HL-60 (cell line): ENCODE measurements at regions not wholly inside any gene's neighbourhood (a gene's known extent, or its start where the extent isn't known, plus 50 kb on each side); places are given as distances from the start of the nearest gene placed in this dataset.

ENCODE experiments used
- DNase-seq, 2 experiments: peaks; one replicate each; pipeline ENCODE4 v3.0.0-alpha.2; 2010 to 2020; ENCODE audit warnings: low read depth in 1 of 2, low spot score in 1 of 2
- H3K27ac ChIP-seq: fragments of 250-450 bp; sonication (Bioruptor Pico); replicated peaks from 2 replicates; pipeline ENCODE4 v1.5.1; 2020; ENCODE audit warnings: mild to moderate bottlenecking, moderate library complexity
- H3K27me3 ChIP-seq: fragments of 250-450 bp; sonication (Bioruptor Pico); 2 replicates; pipeline ENCODE4 v1.5.1; 2021; ENCODE audit warnings: mild to moderate bottlenecking, moderate library complexity; ENCODE audit not compliant: insufficient read depth, poor library complexity, severe bottlenecking
- H3K4me3 ChIP-seq: replicated peaks from 2 replicates; pipeline ENCODE4 v1.5.1; 2011; ENCODE audit warnings: mild to moderate bottlenecking, control low read depth, low read length; ENCODE audit not compliant: insufficient read depth
- CTCF ChIP-seq: IDR thresholded peaks from one replicate; pipeline ENCODE4 v1.5.1; 2011; ENCODE audit warnings: low read length, control low read depth, inconsistent platforms; ENCODE audit not compliant: insufficient read depth
- GABPA ChIP-seq: IDR thresholded peaks from 2 replicates; pipeline ENCODE4 v1.6.1; 2012; ENCODE audit warnings: low read depth
- POLR2AphosphoS5 ChIP-seq: IDR thresholded peaks from 2 replicates; pipeline ENCODE4 v1.6.1; 2012; ENCODE audit warnings: low read depth
- REST ChIP-seq: IDR thresholded peaks from 2 replicates; pipeline ENCODE4 v1.6.1; 2012; ENCODE audit warnings: low read depth; ENCODE audit not compliant: insufficient replicate concordance
- SPI1 ChIP-seq: IDR thresholded peaks from 2 replicates; pipeline ENCODE4 v1.6.1; 2012; ENCODE audit warnings: low read depth, mild to moderate bottlenecking, borderline replicate concordance

- TF ChIP-seq SPI1 (no peak), REST (no peak)
- no peak overlapping the region for H3K27ac ChIP-seq
- no peak for DNase-seq
- no peaks in the 10 kb centered on the region for H3K27me3 ChIP-seq
- H3K4me3 ChIP-seq: no peak overlapping the region
These were observed 93.7 kb upstream of the DHRSX start for GRCh38 chrX:2594491-2594890.

GRCh38 chrX:2592279-2592678, 91.5 kb upstream of the DHRSX start:
- H3K27ac ChIP-seq: no peak overlapping the region
- no peak overlapping the region for H3K4me3 ChIP-seq
- no peaks in the 10 kb centered on the region for H3K27me3 ChIP-seq
- no peak for TF ChIP-seq CTCF
- TF ChIP-seq REST: no peak
- TF ChIP-seq GABPA: no peak
- no peak for TF ChIP-seq POLR2AphosphoS5
- TF ChIP-seq SPI1: no peak
- no peak for DNase-seq

GRCh38 chrX:2589186-2590020, 88.6 kb upstream of the DHRSX start:
- Histone ChIP-seq H3K27me3 (peaks cover 8% of the 10 kb centered on the region), H3K27ac (no peak overlapping the region), H3K4me3 (no peak overlapping the region)
- no peak for TF ChIP-seq CTCF
- TF ChIP-seq REST: no peak
- no peak for TF ChIP-seq SPI1
- TF ChIP-seq POLR2AphosphoS5: no peak
- no peak for TF ChIP-seq GABPA
- no peak for DNase-seq
